ENCODE measurements at regions not wholly inside any gene's neighbourhood (a gene's known extent, or its start where the extent isn't known, plus 50 kb on each side); places are given as distances from the start of the nearest gene placed in this dataset.

GRCh38 chr17:14910916-14911315 is 354.2 kb downstream of the PMP22 start:
- TF ChIP-seq CTCF (IDR thresholded peaks at IDR 0.05) (no peak), POLR2A (IDR thresholded peaks at IDR 0.05) (no peak)

All from Peyer's patch (tissue), 4 donors.